NCI-H82 treated with DMSO at 0.1 percent for 48 hours (cell line): ENCODE measurements at regions not wholly inside any gene's neighbourhood (a gene's known extent, or its start where the extent isn't known, plus 50 kb on each side); places are given as distances from the start of the nearest gene placed in this dataset.

Experiments
- DNase-seq: peaks from one replicate; lab custom pipeline; 2025; ENCODE audit not compliant: unreplicated experiment; lab: John Stamatoyannopoulos, UW

GRCh38 chr18:60445341-60445740 is 72.8 kb upstream of the MC4R start:
- DNase-seq, result no peak

GRCh38 chr18:60446821-60447220 is 74.2 kb upstream of the MC4R start:
- no peak for DNase-seq

GRCh38 chr18:60448487-60449267 is 76.1 kb upstream of the MC4R start:
- no peak for DNase-seq

DNA sequence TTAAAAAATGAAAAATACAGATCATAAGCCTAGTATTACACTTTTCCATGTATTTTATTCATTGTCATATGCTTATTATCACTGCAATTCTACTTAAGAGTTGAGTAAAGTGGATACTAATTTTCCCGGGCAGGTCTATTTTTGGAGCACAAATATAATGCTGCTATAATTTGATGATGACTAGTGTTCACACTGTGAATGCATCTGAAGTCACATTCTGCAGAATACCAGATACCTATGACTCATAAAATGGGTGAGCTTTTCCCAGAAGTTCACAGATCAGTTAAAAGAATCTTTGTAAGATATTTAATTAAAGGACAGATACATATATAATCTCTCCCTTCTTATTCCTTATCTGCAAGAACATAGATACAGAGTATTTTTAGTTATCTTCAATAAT is 79.8 kb upstream of the MC4R start:
- DNase-seq, result no peak

GRCh38 chr18:60466677-60467076 is 94.1 kb upstream of the MC4R start:
- DNase-seq, result no peak

- no peak for DNase-seq
Measured at GRCh38 chr18:60469387-60470100, 97.0 kb upstream of the MC4R start.

DNA sequence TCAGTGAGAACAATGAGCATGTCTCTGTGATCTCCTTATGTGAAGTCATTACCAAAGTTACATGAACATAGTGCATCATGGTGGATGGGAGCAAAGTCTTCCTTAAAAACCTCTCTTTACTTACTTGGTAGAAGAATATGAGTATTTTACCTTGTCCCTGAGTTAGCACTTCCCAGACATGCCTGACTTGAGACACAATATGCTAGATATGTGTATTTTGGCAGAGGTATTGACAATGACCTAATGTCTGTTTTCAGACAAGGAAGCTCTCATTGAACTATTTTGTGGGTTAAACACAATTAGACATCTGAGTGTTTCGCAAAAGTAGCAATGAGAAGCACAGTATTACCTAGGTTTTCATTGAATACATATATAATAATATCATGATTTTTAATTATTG is 99.1 kb upstream of the MC4R start:
- DNase-seq, result no peak

GRCh38 chr18:60485201-60485600 is 112.6 kb upstream of the MC4R start:
- no peak for DNase-seq

- no peak for DNase-seq
Measured at GRCh38 chr18:60493066-60493465, 120.5 kb upstream of the MC4R start.

DNA sequence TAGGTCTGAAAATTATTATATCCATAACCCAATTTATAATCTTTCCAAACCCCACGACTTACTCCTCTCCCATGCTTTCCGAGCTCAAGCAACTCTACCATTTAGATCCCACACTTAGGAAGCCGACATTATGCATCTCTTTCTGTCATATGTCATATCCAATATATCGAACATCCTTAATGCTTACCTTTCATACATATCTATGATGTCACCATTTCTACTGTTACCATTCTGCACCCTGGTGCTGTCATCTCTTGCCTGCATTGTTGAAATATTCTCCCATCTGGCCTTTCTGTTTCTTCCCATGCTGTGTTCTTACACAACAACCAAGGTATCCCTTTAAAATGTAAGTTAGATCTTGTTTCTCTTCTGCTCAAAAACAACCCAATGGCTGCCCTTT is 127.1 kb upstream of the MC4R start:
- DNase-seq, result no peak

GRCh38 chr18:60500960-60501359 is 128.4 kb upstream of the MC4R start:
- DNase-seq, result no peak

GRCh38 chr18:60502591-60502990 is 130.0 kb upstream of the MC4R start:
- no peak for DNase-seq

GRCh38 chr18:60503199-60503598 is 130.6 kb upstream of the MC4R start:
- DNase-seq, result no peak

DNA sequence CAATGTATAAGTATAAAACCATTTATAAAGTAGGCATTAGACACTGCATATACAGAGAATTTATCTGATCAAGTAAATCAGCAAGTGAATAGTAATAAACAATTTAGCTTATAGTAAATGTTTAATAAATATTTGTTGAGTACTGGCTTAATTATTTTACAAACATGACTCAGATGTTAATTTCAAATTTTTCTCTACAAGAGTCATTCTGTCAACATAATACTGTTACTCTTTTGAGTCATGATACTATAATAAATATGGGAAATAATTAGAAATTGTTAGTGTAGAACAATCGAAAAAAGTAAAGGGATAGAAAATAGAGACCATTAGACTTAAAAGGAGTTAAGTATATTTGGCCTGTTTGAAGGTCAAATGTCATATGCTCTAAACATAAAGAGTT is 133.6 kb upstream of the MC4R start:
- no peak for DNase-seq

- DNase-seq, result peak; percentile 61
Measured at GRCh38 chr18:60506682-60507081, 134.1 kb upstream of the MC4R start.

GRCh38 chr18:60508108-60508507 is 135.5 kb upstream of the MC4R start:
- peak; percentile 41 for DNase-seq

DNA sequence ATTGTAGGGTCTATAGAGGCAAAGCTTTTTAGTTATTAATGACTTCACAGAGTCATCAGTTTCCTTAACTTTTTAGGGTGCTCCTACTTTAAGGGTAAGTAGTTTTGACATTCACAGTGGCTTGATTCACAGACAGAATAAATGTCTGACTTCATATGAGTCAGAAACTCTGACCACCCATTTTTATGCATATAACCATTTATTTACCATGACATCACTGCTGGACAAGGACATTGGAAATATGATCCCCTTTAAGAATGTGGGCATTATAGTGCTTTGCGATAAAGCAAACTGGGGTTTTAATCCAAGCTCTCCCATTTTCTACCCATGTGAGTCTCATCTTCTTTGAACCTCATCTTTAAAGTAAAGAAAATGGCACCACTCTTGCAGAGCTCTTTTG is 162.0 kb upstream of the MC4R start:
- DNase-seq, result no peak

DNA sequence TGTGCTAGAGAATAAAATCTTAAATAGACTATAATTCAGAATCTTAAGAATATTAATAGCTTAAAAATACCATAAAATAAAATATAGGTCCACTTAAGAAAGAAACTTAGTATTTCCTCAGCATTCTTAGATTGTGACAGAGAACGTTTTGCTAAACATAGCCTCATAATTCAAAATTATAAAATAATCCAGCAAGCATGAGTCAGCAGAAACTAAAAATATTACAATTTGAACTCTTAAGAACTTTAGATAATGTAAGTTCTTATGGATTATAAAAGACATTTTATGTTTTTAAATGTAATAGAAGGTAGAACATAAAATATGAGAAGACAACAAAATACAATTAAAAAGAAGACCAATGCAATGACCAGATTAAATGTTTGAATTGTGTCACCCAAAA is 164.5 kb upstream of the MC4R start:
- no peak for DNase-seq

- DNase-seq, result no peak
Measured at GRCh38 chr18:60538891-60539290, 166.3 kb upstream of the MC4R start.

GRCh38 chr18:60541661-60542060 is 169.1 kb upstream of the MC4R start:
- DNase-seq, result no peak

- DNase-seq, result no peak
Measured at GRCh38 chr18:60543646-60544045, 171.1 kb upstream of the MC4R start.

- DNase-seq, result peak; percentile 24
Measured at GRCh38 chr18:60549338-60549960, 176.9 kb upstream of the MC4R start.
